NCI-H526 (cell line): ENCODE measurements at regions not wholly inside any gene's neighbourhood (a gene's known extent, or its start where the extent isn't known, plus 50 kb on each side); places are given as distances from the start of the nearest gene placed in this dataset.
"Not testable (repeated sequence)": the region's sequence is repeated elsewhere in the genome, so short reads cannot be mapped to it uniquely, and the experiment has no call there.

Experiments
- DNase-seq, 2 experiments: peaks; one replicate each; lab custom pipeline; 2025; lab: John Stamatoyannopoulos, UW

- no peak for DNase-seq
Measured at GRCh38 chr9:115543511-115543910, 425.6 kb upstream of the TNC start.

DNA sequence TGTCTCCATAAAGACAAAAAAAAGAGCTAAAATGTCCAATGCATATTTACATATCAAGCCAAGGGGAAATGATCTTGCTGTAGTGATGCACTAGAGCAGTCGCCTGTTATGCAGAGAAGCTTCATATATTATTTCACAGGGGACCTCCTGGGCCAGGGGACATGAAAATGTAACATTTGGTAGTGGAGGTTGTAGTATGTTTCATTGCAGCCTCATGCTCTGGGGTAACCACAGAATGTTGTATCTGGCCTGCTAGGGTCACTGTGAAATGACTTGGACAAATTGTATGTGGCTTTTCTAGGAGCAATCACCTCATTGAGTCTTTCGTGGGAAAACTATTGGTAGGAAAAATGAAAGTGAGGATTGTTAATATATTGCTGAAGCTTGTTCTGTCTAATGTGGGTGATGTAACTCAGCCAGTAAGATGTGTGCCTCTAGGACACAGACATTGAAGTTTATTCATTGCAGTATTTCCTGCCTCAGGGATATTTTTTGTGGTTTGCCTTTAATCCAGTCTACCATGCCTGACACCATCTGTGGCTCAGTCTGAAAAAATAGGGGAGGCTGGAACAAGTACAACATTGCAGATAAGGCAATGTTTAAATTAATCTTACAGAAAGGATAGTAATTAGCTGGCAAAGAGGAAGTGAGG lies 430.8 kb upstream of the TNC start:
- no peak for DNase-seq

GRCh38 chr9:115551396-115551795 lies 433.4 kb upstream of the TNC start:
- DNase-seq = no peak

- no peak for DNase-seq
Measured at GRCh38 chr9:115553060-115553773, 435.3 kb upstream of the TNC start.

DNA sequence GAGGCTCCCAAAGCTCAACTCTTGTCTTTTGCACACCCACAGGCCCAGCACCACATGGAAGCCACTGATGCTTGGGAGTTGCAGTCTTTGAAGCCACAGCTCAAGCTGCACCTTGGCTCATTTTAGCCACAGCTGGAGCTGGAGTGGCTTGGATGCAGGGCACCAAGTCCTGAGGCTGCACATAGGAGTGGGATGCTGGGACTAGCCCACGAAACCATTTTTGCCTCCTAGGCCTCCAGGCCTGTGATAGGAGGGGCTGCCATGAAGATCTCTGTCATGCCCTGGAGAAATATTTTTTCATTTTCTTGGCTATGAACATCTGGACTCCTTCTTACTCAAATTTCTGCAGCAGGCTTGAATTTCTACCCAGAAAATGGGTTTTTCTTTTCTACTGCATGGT lies 438.5 kb upstream of the TNC start:
- DNase-seq = no peak

DNA sequence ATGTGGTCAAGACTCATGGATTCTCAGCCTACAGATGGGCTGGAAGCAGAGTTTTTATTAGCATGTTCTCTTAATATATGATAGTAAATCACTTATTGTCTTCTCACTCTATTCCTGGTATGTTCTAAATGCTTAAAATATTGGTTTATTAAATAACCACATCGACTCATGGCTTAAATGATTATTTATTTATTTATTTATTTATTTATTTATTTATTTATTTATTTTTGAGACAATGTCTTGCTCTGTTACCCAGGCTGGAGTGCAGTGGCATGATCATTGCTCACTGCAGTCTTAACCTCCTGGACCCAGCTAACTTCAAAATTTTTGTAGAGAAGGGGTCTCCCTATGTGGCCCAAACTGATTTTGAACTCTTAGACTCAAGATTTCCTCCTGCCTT lies 457.2 kb upstream of the TNC start:
- DNase-seq = no peak

DNA sequence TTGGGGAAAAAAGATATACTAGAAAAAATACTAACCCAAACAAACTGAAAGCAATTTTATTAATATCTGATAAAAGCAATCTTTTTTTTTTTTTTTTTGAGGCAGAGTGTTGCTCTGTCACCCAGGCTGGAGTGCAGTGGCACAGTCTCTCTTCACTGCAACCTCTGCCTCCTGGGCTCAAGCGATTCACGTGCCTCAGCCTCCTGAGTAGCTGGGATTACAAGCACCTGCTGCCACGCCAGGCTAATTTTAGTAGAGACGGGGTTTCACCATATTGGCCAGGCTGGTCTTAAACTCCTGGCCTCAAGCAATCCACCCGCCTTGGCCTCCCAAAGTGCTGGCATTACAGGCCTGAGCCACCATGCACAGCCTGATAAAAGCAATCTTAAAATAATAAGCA lies 467.5 kb upstream of the TNC start:
- not testable (repeated sequence) for DNase-seq

DNA sequence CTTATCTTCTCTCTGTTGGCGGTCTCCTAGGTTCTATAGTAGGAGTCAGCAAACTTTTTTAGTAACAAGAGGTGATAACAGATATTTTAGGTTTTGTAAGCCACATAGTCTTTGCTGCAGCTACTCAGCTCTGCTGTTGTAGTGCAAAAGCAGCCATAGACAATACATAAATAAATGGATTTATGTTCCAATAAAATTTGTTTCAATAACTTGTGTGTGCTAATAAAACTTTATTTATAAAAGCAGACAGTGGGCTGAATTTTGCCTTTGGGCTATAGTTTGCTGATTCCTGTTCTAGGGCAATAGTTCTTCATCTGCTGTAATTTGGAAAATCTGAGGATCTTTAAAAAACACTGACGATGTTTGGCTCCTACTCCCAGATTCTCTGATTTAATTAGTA lies 469.4 kb upstream of the TNC start:
- no peak for DNase-seq

- no peak for DNase-seq
Measured at GRCh38 chr9:115590011-115590410, 472.1 kb upstream of the TNC start.

DNA sequence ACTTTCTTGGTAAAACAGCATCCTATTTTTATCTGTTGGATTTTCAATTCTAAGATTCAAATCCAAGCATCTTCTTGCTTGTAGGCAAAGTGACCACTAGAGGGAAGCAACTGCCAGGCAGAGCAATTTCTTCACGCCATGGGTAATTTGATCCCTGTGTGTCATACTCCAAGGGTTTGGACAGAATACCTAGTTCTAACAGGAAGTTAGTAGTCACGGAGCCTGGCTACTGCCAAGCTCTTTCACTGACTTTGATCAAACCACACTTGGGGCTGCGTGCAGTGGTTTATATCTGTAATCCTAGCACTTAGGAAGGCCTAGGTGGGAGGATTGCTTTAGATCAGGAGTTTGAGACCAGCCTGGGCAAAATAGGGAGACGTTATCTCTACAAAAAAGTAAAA lies 473.6 kb upstream of the TNC start:
- DNase-seq = peak; percentile 62 to 87

DNA sequence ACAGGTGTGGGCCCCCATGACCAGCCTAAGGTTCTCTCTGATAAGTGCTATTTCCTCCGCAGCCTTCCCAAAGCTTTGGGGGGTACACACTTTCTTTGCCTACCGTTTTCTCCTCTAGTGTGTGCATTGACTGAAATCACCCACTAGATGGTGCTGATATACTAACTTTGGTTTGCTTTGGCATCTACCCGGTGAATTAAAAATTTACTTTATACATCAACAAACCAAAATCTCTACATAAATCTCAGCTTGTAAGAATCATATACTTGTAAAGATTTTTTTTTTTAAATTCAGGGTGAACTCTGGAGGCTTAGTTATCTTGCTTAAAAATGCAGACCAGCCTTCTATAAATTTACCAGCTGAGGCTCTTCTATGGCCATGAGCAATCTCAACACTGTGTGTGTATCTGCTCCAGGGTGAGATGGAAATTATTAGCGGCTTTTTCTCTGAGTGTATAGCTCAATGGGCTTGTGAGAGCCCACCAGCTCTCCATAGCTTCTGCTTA lies 475.7 kb upstream of the TNC start:
- peak in 1 of 2 experiments; percentile 37 for DNase-seq

DNA sequence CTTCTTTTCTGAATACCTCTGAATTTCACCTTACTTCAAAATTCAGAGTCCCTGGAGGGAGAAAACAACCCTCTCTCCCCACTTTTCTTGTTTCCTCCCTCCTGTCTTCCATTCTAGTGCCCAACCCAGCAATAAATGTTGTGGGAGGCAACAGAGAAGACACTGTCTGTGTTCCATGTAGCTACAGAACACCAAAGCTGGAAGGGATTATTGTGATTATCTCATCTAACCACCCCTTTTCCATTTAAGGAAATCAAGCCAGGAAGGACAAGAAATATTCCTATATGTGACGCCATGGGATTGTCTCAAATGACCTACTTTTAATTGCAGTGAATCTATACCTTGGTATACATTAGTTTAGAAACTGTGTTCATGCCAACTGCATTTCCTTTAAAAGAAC lies 476.6 kb upstream of the TNC start:
- DNase-seq = no peak

- no peak for DNase-seq
Measured at GRCh38 chr9:115596021-115596745, 478.2 kb upstream of the TNC start.

- no peak for DNase-seq
Measured at GRCh38 chr9:115596746-115597080, 478.8 kb upstream of the TNC start.

DNA sequence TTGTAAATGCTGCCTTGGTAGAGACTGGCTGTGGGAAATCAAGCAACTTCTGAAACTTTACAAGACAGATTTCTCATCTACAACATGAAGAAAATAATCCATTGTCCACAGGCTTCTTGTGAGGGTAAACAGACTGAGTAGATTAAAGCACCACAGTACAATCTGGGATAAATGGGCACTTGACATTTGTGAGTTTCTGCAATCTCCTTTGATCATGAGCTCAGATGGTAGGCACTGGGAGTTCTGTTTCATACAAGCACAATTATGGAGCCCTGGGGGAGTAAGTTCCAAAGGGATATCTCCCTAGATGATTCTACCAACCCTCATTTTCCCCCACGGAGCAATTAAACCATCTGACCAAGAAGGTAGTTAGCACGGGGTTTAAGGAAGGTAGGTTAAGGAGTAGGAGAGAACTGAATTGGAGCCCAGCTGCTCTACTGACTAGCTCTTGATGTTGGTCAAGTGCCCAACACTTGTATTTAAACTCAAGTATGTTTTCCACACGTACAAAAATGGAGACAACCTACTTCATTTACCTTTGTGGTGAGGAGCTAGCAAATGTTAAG lies 479.5 kb upstream of the TNC start:
- DNase-seq = no peak

- DNase-seq = no peak
Measured at GRCh38 chr9:115598751-115599150, 480.8 kb upstream of the TNC start.

- no peak for DNase-seq
Measured at GRCh38 chr9:115599898-115600297, 481.9 kb upstream of the TNC start.

- DNase-seq = no peak
Measured at GRCh38 chr9:115601434-115601833, 483.5 kb upstream of the TNC start.

- DNase-seq = no peak
Measured at GRCh38 chr9:115604831-115605483, 487.0 kb upstream of the TNC start.

GRCh38 chr9:115606838-115607237 lies 488.9 kb upstream of the TNC start:
- no peak for DNase-seq

GRCh38 chr9:115614326-115614999 lies 496.5 kb upstream of the TNC start:
- no peak for DNase-seq

DNA sequence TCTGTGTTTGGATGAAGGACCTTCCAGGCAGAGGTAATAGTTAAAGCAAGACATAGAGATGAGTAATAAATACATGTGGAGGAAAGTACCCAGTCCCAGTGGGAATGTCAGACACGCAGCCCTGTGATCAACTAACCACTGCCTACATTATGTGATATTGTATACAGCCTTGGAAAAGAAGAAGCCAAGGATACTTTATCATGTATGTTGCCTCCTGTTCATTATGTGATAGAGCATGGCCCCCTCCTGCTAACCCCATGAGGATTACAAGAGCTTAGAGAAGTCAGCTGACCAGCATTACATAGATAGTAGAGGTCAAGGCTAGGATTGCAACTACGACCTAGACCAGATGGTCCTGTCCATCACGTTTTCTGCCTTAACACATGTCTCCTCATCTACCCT lies 497.0 kb upstream of the TNC start:
- no peak for DNase-seq
